ENCODE measurements at regions not wholly inside any gene's neighbourhood (a gene's known extent, or its start where the extent isn't known, plus 50 kb on each side); places are given as distances from the start of the nearest gene placed in this dataset.

GRCh38 chr21:23402929-23403520, 2204.3 kb downstream of the MRPL39 start:
- Mint-ChIP-seq H3K27me3 (no peaks in the 10 kb centered on the region), H3K9me3 (peaks cover 0 to 3% (median 0%) of the 10 kb centered on the region in 8 donors), H3K4me1 (no peaks in the 10 kb centered on the region), H3K27ac (no peak overlapping the region), H3K4me3 (no peak overlapping the region), H3K36me3 (no peaks in the 10 kb centered on the region)
- H3K4me3 ChIP-seq (ENCODE audit: low read length in 2 of 2): no peak overlapping the region
- H3K4me1 ChIP-seq (ENCODE audit: insufficient read depth, low read length): no peaks in the 10 kb centered on the region
- POLR2A ChIA-PET (ENCODE audit: partially characterized antibody): no interaction called here
- CTCF ChIA-PET (ENCODE audit: partially characterized antibody): no interaction called here
- no peaks in the 10 kb centered on the region for H3K27me3 ChIP-seq (ENCODE audit: insufficient read depth, low read length)
- no peaks in the 10 kb centered on the region for H3K36me3 ChIP-seq (ENCODE audit: insufficient read depth, low read length)
- no peaks in the 10 kb centered on the region for H3K9me3 ChIP-seq (ENCODE audit: control insufficient read depth in 1 of 2, low read length in 2 of 2)
- no peak for DNase-seq
- intact Hi-C loops (cut with micrococcal nuclease): no loop called here
- no peak overlapping the region for H3K27ac ChIP-seq (ENCODE audit: low read depth, low read length)

DNA sequence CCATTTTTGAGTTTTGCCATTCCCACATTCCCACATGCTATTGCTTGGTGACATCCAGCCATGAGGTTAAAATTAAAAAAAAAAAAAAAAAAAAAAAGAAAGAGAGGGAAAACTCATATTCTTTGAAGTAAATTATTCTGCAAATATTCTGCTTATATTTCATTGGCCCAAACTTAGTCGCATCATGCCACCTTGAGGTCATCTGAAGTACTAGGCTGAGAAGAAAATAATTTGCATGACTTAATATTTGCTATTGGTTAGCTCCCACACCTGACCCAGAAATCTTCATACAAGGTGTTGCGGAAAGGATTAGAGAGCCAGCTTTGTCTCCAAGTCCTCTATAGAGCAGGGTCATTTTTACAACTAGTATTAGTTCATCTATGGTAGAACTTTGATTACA, 2206.0 kb downstream of the MRPL39 start:
- Histone ChIP-seq H3K4me1 (ENCODE audit: insufficient read depth, low read length) (no peaks in the 10 kb centered on the region), H3K27me3 (ENCODE audit: insufficient read depth, low read length) (no peaks in the 10 kb centered on the region), H3K27ac (ENCODE audit: low read depth, low read length) (no peak overlapping the region), H3K9me3 (ENCODE audit: control insufficient read depth in 1 of 2, low read length in 2 of 2) (no peaks in the 10 kb centered on the region), H3K4me3 (ENCODE audit: low read length in 2 of 2) (no peak overlapping the region), H3K36me3 (ENCODE audit: insufficient read depth, low read length) (no peaks in the 10 kb centered on the region)
- intact Hi-C loops (cut with micrococcal nuclease): no loop called here
- Mint-ChIP-seq H3K27ac (no peak overlapping the region), H3K27me3 (no peaks in the 10 kb centered on the region), H3K9me3 (peaks cover 0 to 3% (median 0%) of the 10 kb centered on the region in 8 donors), H3K4me3 (no peak overlapping the region), H3K4me1 (no peaks in the 10 kb centered on the region), H3K36me3 (no peaks in the 10 kb centered on the region)
- DNase-seq: no peak
- CTCF ChIA-PET (ENCODE audit: partially characterized antibody): no interaction called here
- POLR2A ChIA-PET (ENCODE audit: partially characterized antibody): no interaction called here

DNA sequence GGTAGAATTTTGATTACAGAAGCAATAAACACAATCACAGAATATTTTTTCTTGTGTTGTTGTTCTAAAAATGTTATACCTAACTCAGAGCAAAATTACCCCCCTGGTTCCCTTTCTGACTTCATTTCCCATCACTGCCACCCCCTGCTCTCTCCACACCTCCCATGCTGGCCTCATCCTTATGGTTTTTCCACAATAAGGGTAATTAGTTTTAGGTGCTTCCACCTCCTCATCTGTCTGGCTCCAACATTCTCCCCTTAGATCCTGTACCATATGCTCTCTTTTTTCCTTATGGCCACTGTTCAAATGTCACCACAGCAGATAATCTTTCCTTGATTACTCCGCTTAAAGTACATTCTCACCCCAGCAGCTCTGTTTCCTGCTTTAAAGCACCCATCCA, 2208.6 kb downstream of the MRPL39 start:
- Mint-ChIP-seq H3K27me3 (no peaks in the 10 kb centered on the region), H3K27ac (no peak overlapping the region), H3K36me3 (no peaks in the 10 kb centered on the region), H3K4me3 (no peak overlapping the region), H3K4me1 (no peaks in the 10 kb centered on the region), H3K9me3 (peaks cover 0 to 4% (median 0%) of the 10 kb centered on the region in 8 donors)
- DNase-seq: no peak
- Histone ChIP-seq H3K36me3 (ENCODE audit: insufficient read depth, low read length) (no peaks in the 10 kb centered on the region), H3K27me3 (ENCODE audit: insufficient read depth, low read length) (no peaks in the 10 kb centered on the region), H3K4me1 (ENCODE audit: insufficient read depth, low read length) (no peaks in the 10 kb centered on the region), H3K4me3 (ENCODE audit: low read length in 2 of 2) (no peak overlapping the region), H3K9me3 (ENCODE audit: control insufficient read depth in 1 of 2, low read length in 2 of 2) (no peaks in the 10 kb centered on the region), H3K27ac (ENCODE audit: low read depth, low read length) (no peak overlapping the region)
- ChIA-PET POLR2A (ENCODE audit: partially characterized antibody) (no interaction called here), CTCF (ENCODE audit: partially characterized antibody) (no interaction called here)
- intact Hi-C loops (cut with micrococcal nuclease): no loop called here

GRCh38 chr21:23394458-23394857, 2212.8 kb downstream of the MRPL39 start:
- Mint-ChIP-seq H3K9me3 (peaks cover 0 to 6% (median under 1%) of the 10 kb centered on the region in 8 donors), H3K27ac (no peak overlapping the region), H3K4me1 (no peaks in the 10 kb centered on the region), H3K4me3 (no peak overlapping the region), H3K36me3 (no peaks in the 10 kb centered on the region), H3K27me3 (no peaks in the 10 kb centered on the region)
- ChIA-PET POLR2A (ENCODE audit: partially characterized antibody) (no interaction called here), CTCF (ENCODE audit: partially characterized antibody) (no interaction called here)
- H3K27ac ChIP-seq (ENCODE audit: low read depth, low read length): no peak overlapping the region
- no peak for DNase-seq
- H3K36me3 ChIP-seq (ENCODE audit: insufficient read depth, low read length): no peaks in the 10 kb centered on the region
- H3K4me3 ChIP-seq (ENCODE audit: low read length in 2 of 2): no peak overlapping the region
- intact Hi-C loops (cut with micrococcal nuclease): no loop called here
- H3K27me3 ChIP-seq (ENCODE audit: insufficient read depth, low read length): no peaks in the 10 kb centered on the region
- H3K9me3 ChIP-seq (ENCODE audit: control insufficient read depth in 1 of 2, low read length in 2 of 2): no peaks in the 10 kb centered on the region
- H3K4me1 ChIP-seq (ENCODE audit: insufficient read depth, low read length): no peaks in the 10 kb centered on the region

DNA sequence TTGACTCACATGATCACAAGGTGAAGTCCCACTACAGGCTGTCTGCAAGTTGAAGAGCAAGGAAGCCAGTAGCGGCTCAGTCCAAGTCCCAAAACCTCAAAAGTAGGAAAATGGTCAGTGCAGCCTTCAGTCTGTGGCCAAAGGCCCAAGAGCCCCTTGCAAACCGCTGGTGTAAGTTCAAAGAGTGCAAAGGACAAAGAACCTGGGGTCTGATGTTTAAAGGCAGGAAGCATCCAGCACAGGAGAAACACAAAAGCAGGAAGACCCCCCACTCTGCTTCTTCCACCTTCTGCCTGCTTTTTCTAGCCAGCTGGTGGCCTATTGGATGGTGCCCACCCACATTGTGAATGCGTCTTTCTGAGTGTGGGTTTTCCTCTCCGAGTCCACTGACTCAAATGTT, 2222.6 kb downstream of the MRPL39 start:
- Mint-ChIP-seq H3K27ac (no peak overlapping the region), H3K9me3 (peaks cover 0 to 7% (median 0%) of the 10 kb centered on the region in 8 donors), H3K4me3 (no peak overlapping the region), H3K4me1 (no peaks in the 10 kb centered on the region), H3K27me3 (no peaks in the 10 kb centered on the region), H3K36me3 (no peaks in the 10 kb centered on the region)
- CTCF ChIA-PET (ENCODE audit: partially characterized antibody): no interaction called here
- Histone ChIP-seq H3K4me3 (ENCODE audit: low read length in 2 of 2) (no peak overlapping the region), H3K27ac (ENCODE audit: low read depth, low read length) (no peak overlapping the region), H3K4me1 (ENCODE audit: insufficient read depth, low read length) (no peaks in the 10 kb centered on the region), H3K9me3 (ENCODE audit: control insufficient read depth in 1 of 2, low read length in 2 of 2) (no peaks in the 10 kb centered on the region), H3K36me3 (ENCODE audit: insufficient read depth, low read length) (no peaks in the 10 kb centered on the region), H3K27me3 (ENCODE audit: insufficient read depth, low read length) (no peaks in the 10 kb centered on the region)
- intact Hi-C loops (cut with micrococcal nuclease): no loop called here
- POLR2A ChIA-PET (ENCODE audit: partially characterized antibody): no interaction called here
- DNase-seq: no peak

- Mint-ChIP-seq H3K27ac (no peak overlapping the region), H3K4me3 (no peak overlapping the region), H3K9me3 (peaks cover 0 to 6% (median 0%) of the 10 kb centered on the region in 8 donors), H3K36me3 (no peaks in the 10 kb centered on the region), H3K27me3 (no peaks in the 10 kb centered on the region), H3K4me1 (no peaks in the 10 kb centered on the region)
- H3K27me3 ChIP-seq (ENCODE audit: insufficient read depth, low read length): no peaks in the 10 kb centered on the region
- no peaks in the 10 kb centered on the region for H3K36me3 ChIP-seq (ENCODE audit: insufficient read depth, low read length)
- POLR2A ChIA-PET (ENCODE audit: partially characterized antibody): no interaction called here
- intact Hi-C loops (cut with micrococcal nuclease): no loop called here
- no peaks in the 10 kb centered on the region for H3K9me3 ChIP-seq (ENCODE audit: control insufficient read depth in 1 of 2, low read length in 2 of 2)
- no peak for DNase-seq
- H3K4me3 ChIP-seq (ENCODE audit: low read length in 2 of 2): no peak overlapping the region
- no peaks in the 10 kb centered on the region for H3K4me1 ChIP-seq (ENCODE audit: insufficient read depth, low read length)
- H3K27ac ChIP-seq (ENCODE audit: low read depth, low read length): no peak overlapping the region
- CTCF ChIA-PET (ENCODE audit: partially characterized antibody): no interaction called here
Observed at GRCh38 chr21:23374155-23374554, 2233.1 kb downstream of the MRPL39 start.

- intact Hi-C loops (cut with micrococcal nuclease): no loop called here
- ChIA-PET POLR2A (ENCODE audit: partially characterized antibody) (no interaction called here), CTCF (ENCODE audit: partially characterized antibody) (no interaction called here)
Observed at GRCh38 chr21:23356905-23357304, 2250.4 kb downstream of the MRPL39 start.

GRCh38 chr21:23316190-23316589, 2291.1 kb downstream of the MRPL39 start:
- no peak overlapping the region for H3K4me3 Mint-ChIP-seq

More at GRCh38 chr21:23356905-23357304, 2250.4 kb downstream of the MRPL39 start:
- Mint-ChIP-seq H3K36me3 (no peaks in the 10 kb centered on the region), H3K4me3 (no peak overlapping the region), H3K4me1 (no peaks in the 10 kb centered on the region), H3K9me3 (peaks cover 0 to 9% (median 4%) of the 10 kb centered on the region in 8 donors), H3K27me3 (no peaks in the 10 kb centered on the region), H3K27ac (no peak overlapping the region)
- no peaks in the 10 kb centered on the region for H3K27me3 ChIP-seq (ENCODE audit: insufficient read depth, low read length)
- no peaks in the 10 kb centered on the region for H3K4me1 ChIP-seq (ENCODE audit: insufficient read depth, low read length)
- no peaks in the 10 kb centered on the region for H3K9me3 ChIP-seq (ENCODE audit: control insufficient read depth in 1 of 2, low read length in 2 of 2)
- no peak for DNase-seq
- H3K4me3 ChIP-seq (ENCODE audit: low read length in 2 of 2): no peak overlapping the region
- H3K27ac ChIP-seq (ENCODE audit: low read depth, low read length): no peak overlapping the region
- H3K36me3 ChIP-seq (ENCODE audit: insufficient read depth, low read length): no peaks in the 10 kb centered on the region

More at GRCh38 chr21:23316190-23316589, 2291.1 kb downstream of the MRPL39 start:
- Histone ChIP-seq H3K4me3 (ENCODE audit: low read length in 2 of 2) (no peak overlapping the region), H3K9me3 (ENCODE audit: control insufficient read depth in 1 of 2, low read length in 2 of 2) (no peaks in the 10 kb centered on the region), H3K27ac (ENCODE audit: low read depth, low read length) (no peak overlapping the region), H3K27me3 (ENCODE audit: insufficient read depth, low read length) (no peaks in the 10 kb centered on the region), H3K36me3 (ENCODE audit: insufficient read depth, low read length) (no peaks in the 10 kb centered on the region), H3K4me1 (ENCODE audit: insufficient read depth, low read length) (no peaks in the 10 kb centered on the region)
- DNase-seq: no peak
- ChIA-PET CTCF (ENCODE audit: partially characterized antibody) (no interaction called here), POLR2A (ENCODE audit: partially characterized antibody) (no interaction called here)
- intact Hi-C loops (cut with micrococcal nuclease): no loop called here
- Mint-ChIP-seq H3K36me3 (no peaks in the 10 kb centered on the region), H3K9me3 (peaks cover 0 to 13% (median 3%) of the 10 kb centered on the region in 8 donors), H3K27ac (no peak overlapping the region), H3K27me3 (no peaks in the 10 kb centered on the region), H3K4me1 (no peaks in the 10 kb centered on the region)

All from CD4-positive, alpha-beta memory T cell (primary cell).